H9 (cell line): ENCODE measurements at regions not wholly inside any gene's neighbourhood (a gene's known extent, or its start where the extent isn't known, plus 50 kb on each side); places are given as distances from the start of the nearest gene placed in this dataset.

ENCODE experiments used
- DNase-seq: peaks from one replicate; pipeline ENCODE4 v3.0.0-alpha.2; 2017
- H2AFZ ChIP-seq: one replicate; pipeline ENCODE4 v1.6.1; 2013; ENCODE audit warnings: mild to moderate bottlenecking, low read length, control low read depth, moderate library complexity
- H2AK5ac ChIP-seq: 2 replicates; pipeline ENCODE4 v1.6.1; 2013; ENCODE audit warnings: low read length, control low read depth, mixed read lengths; ENCODE audit not compliant: insufficient read length
- H2BK120ac ChIP-seq: one replicate; pipeline ENCODE4 v1.6.1; 2013; ENCODE audit warnings: low read depth, mild to moderate bottlenecking, low read length, control low read depth, inconsistent platforms; ENCODE audit not compliant: poor library complexity, severe bottlenecking
- H2BK12ac ChIP-seq: 2 replicates; pipeline ENCODE4 v1.6.1; 2013; ENCODE audit warnings: low read length, control low read depth, mixed read lengths, low read depth; ENCODE audit not compliant: insufficient read length
- H2BK15ac ChIP-seq: 2 replicates; pipeline ENCODE4 v1.6.1; 2013; ENCODE audit warnings: low read depth, low read length, control low read depth
- H2BK20ac ChIP-seq: one replicate; pipeline ENCODE4 v1.6.1; 2013; ENCODE audit warnings: low read depth, mild to moderate bottlenecking, low read length, control low read depth, inconsistent platforms; ENCODE audit not compliant: poor library complexity, severe bottlenecking
- H2BK5ac ChIP-seq: 2 replicates; pipeline ENCODE4 v1.6.1; 2013; ENCODE audit warnings: low read length, control low read depth, mixed read lengths; ENCODE audit not compliant: insufficient read length
- H3K14ac ChIP-seq: 2 replicates; pipeline ENCODE4 v1.6.1; 2013; ENCODE audit warnings: low read length, control low read depth; ENCODE audit not compliant: insufficient read depth
- H3K18ac ChIP-seq: 2 replicates; pipeline ENCODE4 v1.6.1; 2013; ENCODE audit warnings: low read depth, mild to moderate bottlenecking, mixed read lengths, low read length, control low read depth; ENCODE audit not compliant: insufficient read length
- H3K23ac ChIP-seq: 2 replicates; pipeline ENCODE4 v1.6.1; 2013; ENCODE audit warnings: low read length, control low read depth, mixed read lengths, low read depth; ENCODE audit not compliant: insufficient read length
- H3K23me2 ChIP-seq: 2 replicates; pipeline ENCODE4 v1.6.1; 2013; ENCODE audit warnings: low read depth, mild to moderate bottlenecking, mixed read lengths, low read length, control low read depth; ENCODE audit not compliant: insufficient read length, poor library complexity, severe bottlenecking
- H3K27ac ChIP-seq: 2 replicates; pipeline ENCODE4 v1.5.1; 2013; ENCODE audit warnings: low read length, control low read depth, mixed read lengths, low read depth; ENCODE audit not compliant: insufficient read length
- H3K27me3 ChIP-seq: 2 replicates; pipeline ENCODE4 v1.6.1; 2013; ENCODE audit warnings: low read length, control low read depth, inconsistent platforms; ENCODE audit not compliant: insufficient read depth
- H3K4ac ChIP-seq: 2 replicates; pipeline ENCODE4 v1.6.1; 2013; ENCODE audit warnings: low read depth, mild to moderate bottlenecking, control low read depth, inconsistent platforms, low read length, moderate library complexity
- H3K4me1 ChIP-seq: 2 replicates; pipeline ENCODE4 v1.6.1; 2013; ENCODE audit warnings: low read length, control low read depth, inconsistent platforms; ENCODE audit not compliant: insufficient read depth
- H3K4me2 ChIP-seq: 2 replicates; pipeline ENCODE4 v1.6.1; 2013; ENCODE audit warnings: low read length, control low read depth, mixed read lengths; ENCODE audit not compliant: insufficient read length, insufficient read depth
- H3K56ac ChIP-seq: 2 replicates; pipeline ENCODE4 v1.6.1; 2013; ENCODE audit warnings: low read depth, mild to moderate bottlenecking, mixed read lengths, low read length, control low read depth; ENCODE audit not compliant: insufficient read length
- H3K79me1 ChIP-seq: 2 replicates; pipeline ENCODE4 v1.6.1; 2013; ENCODE audit warnings: low read depth, mild to moderate bottlenecking, moderate library complexity, low read length, control low read depth, inconsistent platforms; ENCODE audit not compliant: insufficient read depth, poor library complexity, severe bottlenecking
- H3K79me2 ChIP-seq: 2 replicates; pipeline ENCODE4 v1.6.1; 2013; ENCODE audit warnings: low read length, control low read depth, inconsistent platforms; ENCODE audit not compliant: insufficient read depth
- H3K9ac ChIP-seq: 2 replicates; pipeline ENCODE4 v1.6.1; 2013; ENCODE audit warnings: low read length, control low read depth, mixed read lengths; ENCODE audit not compliant: insufficient read length; ENCODE audit errors: extremely low read depth
- H3K9me3 ChIP-seq: one replicate; pipeline ENCODE4 v1.6.1; 2013; ENCODE audit warnings: low read depth, low read length, inconsistent platforms; ENCODE audit not compliant: control insufficient read depth
- H3T11ph ChIP-seq: one replicate; pipeline ENCODE4 v1.6.1; 2013; ENCODE audit warnings: mild to moderate bottlenecking, low read length, control low read depth, inconsistent platforms
- H4K20me1 ChIP-seq: one replicate; pipeline ENCODE4 v1.6.1; 2013; ENCODE audit not compliant: control insufficient read depth, insufficient read length, insufficient read depth
- H4K5ac ChIP-seq: 2 replicates; pipeline ENCODE4 v1.6.1; 2013; ENCODE audit warnings: low read depth, mild to moderate bottlenecking, mixed read lengths, low read length, control low read depth; ENCODE audit not compliant: insufficient read length
- H4K8ac ChIP-seq: replicated peaks from 2 replicates; pipeline ENCODE4 v1.6.1; 2013; ENCODE audit warnings: low read length, control low read depth, mixed read lengths, low read depth; ENCODE audit not compliant: insufficient read length
- H4K91ac ChIP-seq: 2 replicates; pipeline ENCODE4 v1.6.1; 2013; ENCODE audit warnings: low read depth, mild to moderate bottlenecking, moderate library complexity, mixed read lengths, low read length, control low read depth; ENCODE audit not compliant: insufficient read length
- H3K27ac Mint-ChIP-seq, 3 experiments: 2 replicates in 2 of 3; 3 replicates in 1 of 3; pipeline ENCODE4 v1.8.0; 2020 to 2021; ENCODE audit warnings: mixed read lengths in 3 of 3, mild to moderate bottlenecking in 1 of 3, moderate library complexity in 1 of 3
- H3K27me3 Mint-ChIP-seq: 2 replicates; pipeline ENCODE4 v1.8.0; 2021; ENCODE audit warnings: low read depth, mild to moderate bottlenecking, moderate library complexity, mixed read lengths
- H3K36me3 Mint-ChIP-seq, 3 experiments: 2 replicates in 2 of 3; 3 replicates in 1 of 3; pipeline ENCODE4 v1.8.0; 2020 to 2021; ENCODE audit warnings: low read depth in 3 of 3, mixed read lengths in 3 of 3; ENCODE audit not compliant: insufficient read depth in 1 of 3
- H3K4me1 Mint-ChIP-seq, 2 experiments: 2 replicates each; pipeline ENCODE4 v1.8.0; 2020; ENCODE audit warnings: mixed read lengths in 2 of 2
- H3K4me3 Mint-ChIP-seq, 2 experiments: 2 replicates in 1 of 2; 3 replicates in 1 of 2; pipeline ENCODE4 v1.8.0; 2020 to 2021; ENCODE audit warnings: mild to moderate bottlenecking in 2 of 2, mixed read lengths in 2 of 2, moderate library complexity in 1 of 2
- H3K9me3 Mint-ChIP-seq, 2 experiments: 2 replicates in 1 of 2; 3 replicates in 1 of 2; pipeline ENCODE4 v1.8.0; 2020; ENCODE audit warnings: mild to moderate bottlenecking in 2 of 2, mixed read lengths in 2 of 2, moderate library complexity in 1 of 2
- WGBS: extraction: QIAGEN DNeasy Blood & Tissue Kit; methylation state at CpG from one replicate; pipeline ENCODE4 v1.1.7; 2013; ENCODE audit warnings: missing lambda C conversion rate, low lambda C conversion rate, mixed read lengths; ENCODE audit not compliant: insufficient read length; ENCODE audit errors: extremely low coverage; 5-methylcytosine and 5-hydroxymethylcytosine counted together
- TF ChIP-seq, protein P1 (sequence below): fragments of 200-600 bp; sonication (generic); conservative IDR thresholded peaks from 3 replicates; pipeline ENCODE4 v1.8.0; 2021; ENCODE audit warnings: antibody characterized with exemption, mild to moderate bottlenecking

DNA sequence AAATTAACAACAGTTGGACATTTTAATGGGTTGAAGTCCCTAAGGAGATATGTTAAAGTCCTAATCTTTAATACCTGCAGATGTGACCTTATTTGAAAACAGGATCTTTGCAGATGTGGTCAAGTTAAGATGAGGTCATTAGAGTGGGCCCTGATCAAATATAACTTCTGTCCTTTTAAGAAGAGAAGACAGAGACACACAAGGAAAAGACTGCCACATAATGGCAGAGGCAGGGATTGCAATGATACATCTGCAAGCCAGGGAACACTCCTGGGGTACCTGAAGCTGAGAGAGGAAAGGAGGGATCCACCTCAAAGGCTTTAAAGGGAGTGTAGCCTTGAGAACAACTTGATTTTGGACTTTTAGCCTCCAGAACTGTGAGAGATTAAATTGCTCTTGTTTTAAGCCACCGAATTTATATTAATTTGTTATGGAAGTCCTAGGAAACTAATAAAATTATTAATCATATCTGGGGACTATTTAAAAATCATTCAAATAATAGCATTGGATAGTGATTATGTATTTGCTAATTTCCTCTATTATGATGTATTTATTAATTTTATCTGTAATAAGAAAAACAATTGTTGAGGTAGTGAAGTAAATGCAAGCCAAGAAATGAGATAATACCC is 700.0 kb upstream of the PCDH15 start:
- Mint-ChIP-seq H3K4me1 (no peaks in the 10 kb centered on the region), H3K27me3 (no peaks in the 10 kb centered on the region), H3K27ac (no peak overlapping the region), H3K4me3 (no peak overlapping the region), H3K9me3 (no peaks in the 10 kb centered on the region), H3K36me3 (no peaks in the 10 kb centered on the region)
- Histone ChIP-seq H2AFZ (no peak overlapping the region), H2BK120ac (no peak overlapping the region), H2AK5ac (no peak overlapping the region), H3K23me2 (no peaks in the 10 kb centered on the region), H3K56ac (no peak overlapping the region), H3K14ac (no peak overlapping the region), H3K27me3 (no peaks in the 10 kb centered on the region), H3K4me1 (no peaks in the 10 kb centered on the region), H2BK20ac (no peak overlapping the region), H3K79me1 (no peaks in the 10 kb centered on the region), H4K20me1 (no peaks in the 10 kb centered on the region), H3K23ac (no peak overlapping the region), H4K8ac (no peak overlapping the region), H3K4ac (no peak overlapping the region), H3K79me2 (no peaks in the 10 kb centered on the region), H3K9ac (no peak overlapping the region), H3K27ac (no peak overlapping the region), H2BK15ac (no peak overlapping the region), H3K9me3 (no peaks in the 10 kb centered on the region), H4K5ac (no peak overlapping the region), H4K91ac (no peak overlapping the region), H2BK5ac (no peak overlapping the region), H2BK12ac (no peak overlapping the region), H3K18ac (no peak overlapping the region), H3T11ph (no peak overlapping the region), H3K4me2 (no peak overlapping the region)
- TF ChIP-seq, protein P1, sequence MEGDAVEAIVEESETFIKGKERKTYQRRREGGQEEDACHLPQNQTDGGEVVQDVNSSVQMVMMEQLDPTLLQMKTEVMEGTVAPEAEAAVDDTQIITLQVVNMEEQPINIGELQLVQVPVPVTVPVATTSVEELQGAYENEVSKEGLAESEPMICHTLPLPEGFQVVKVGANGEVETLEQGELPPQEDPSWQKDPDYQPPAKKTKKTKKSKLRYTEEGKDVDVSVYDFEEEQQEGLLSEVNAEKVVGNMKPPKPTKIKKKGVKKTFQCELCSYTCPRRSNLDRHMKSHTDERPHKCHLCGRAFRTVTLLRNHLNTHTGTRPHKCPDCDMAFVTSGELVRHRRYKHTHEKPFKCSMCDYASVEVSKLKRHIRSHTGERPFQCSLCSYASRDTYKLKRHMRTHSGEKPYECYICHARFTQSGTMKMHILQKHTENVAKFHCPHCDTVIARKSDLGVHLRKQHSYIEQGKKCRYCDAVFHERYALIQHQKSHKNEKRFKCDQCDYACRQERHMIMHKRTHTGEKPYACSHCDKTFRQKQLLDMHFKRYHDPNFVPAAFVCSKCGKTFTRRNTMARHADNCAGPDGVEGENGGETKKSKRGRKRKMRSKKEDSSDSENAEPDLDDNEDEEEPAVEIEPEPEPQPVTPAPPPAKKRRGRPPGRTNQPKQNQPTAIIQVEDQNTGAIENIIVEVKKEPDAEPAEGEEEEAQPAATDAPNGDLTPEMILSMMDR = peak; percentile 79
- DNase-seq = peak; percentile 68
- WGBS = no CpG with 5 or more reads among the region's 1 CpG
